Natural killer cell treated with Interleukin-12 subunit alpha and Interleukin-12 subunit beta and Interleukin-15 and Interleukin-18, amount 100 ng/mL, for 72 hours (primary cell): ENCODE measurements at regions not wholly inside any gene's neighbourhood (a gene's known extent, or its start where the extent isn't known, plus 50 kb on each side); places are given as distances from the start of the nearest gene placed in this dataset.
A peak's percentile ranks its signal among the peaks of the same experiment; 100 is the strongest.

Source experiments
- ATAC-seq, 2 donors: fragments of 150-1000 bp; cut with Tn5 transposase in 1 of 2; sonication (Bioruptor Pico), chemical (Tn5 transposase) in 1 of 2; 2 replicates each; pipeline ENCODE4 v1.10.0; 2021
- DNase-seq: peaks from one replicate; pipeline ENCODE4 v3.0.0; 2022; ENCODE audit warnings: low spot score
- H3K27ac Mint-ChIP-seq, 2 donors: 1 replicate in 1 of 2; 2 replicates in 1 of 2; pipeline ENCODE4 v1.8.0; 2022; ENCODE audit warnings: mixed read lengths in 2 of 2, mild to moderate bottlenecking in 1 of 2, moderate library complexity in 1 of 2
- H3K27me3 Mint-ChIP-seq, 2 donors: 1 replicate in 1 of 2; 2 replicates in 1 of 2; pipeline ENCODE4 v1.8.0; 2022; ENCODE audit warnings: mixed read lengths in 2 of 2
- H3K36me3 Mint-ChIP-seq: one replicate; pipeline ENCODE4 v1.8.0; 2022; ENCODE audit warnings: mixed read lengths
- H3K4me1 Mint-ChIP-seq, 2 donors: 1 replicate in 1 of 2; 2 replicates in 1 of 2; pipeline ENCODE4 v1.8.0; 2022; ENCODE audit warnings: low read depth in 2 of 2, mixed read lengths in 2 of 2, mild to moderate bottlenecking in 1 of 2
- H3K4me3 Mint-ChIP-seq: one replicate; pipeline ENCODE4 v1.8.0; 2022; ENCODE audit warnings: mixed read lengths
- H3K9me3 Mint-ChIP-seq: 2 replicates; pipeline ENCODE4 v1.8.0; 2022; ENCODE audit warnings: mixed read lengths

GRCh38 chr10:36725581-36726520 is 399.5 kb upstream of the ANKRD30A start:
- no peaks in the 10 kb centered on the region for H3K4me1 Mint-ChIP-seq
- ATAC-seq (no peak), DNase-seq (no peak)

GRCh38 chr10:36722777-36723176 is 402.6 kb upstream of the ANKRD30A start:
- DNase-seq (no peak), ATAC-seq (no peak)
- H3K27ac Mint-ChIP-seq: no peak overlapping the region
- H3K4me1 Mint-ChIP-seq: no peaks in the 10 kb centered on the region
- H3K4me3 Mint-ChIP-seq: no peak overlapping the region
- H3K9me3 Mint-ChIP-seq: no peaks in the 10 kb centered on the region
- no peaks in the 10 kb centered on the region for H3K27me3 Mint-ChIP-seq
- no peaks in the 10 kb centered on the region for H3K36me3 Mint-ChIP-seq

More at GRCh38 chr10:36725581-36726520, 399.5 kb upstream of the ANKRD30A start:
- no peaks in the 10 kb centered on the region for H3K27me3 Mint-ChIP-seq
- H3K4me3 Mint-ChIP-seq: no peak overlapping the region
- H3K36me3 Mint-ChIP-seq: peaks cover under 1% of the 10 kb centered on the region
- no peak overlapping the region for H3K27ac Mint-ChIP-seq
- no peaks in the 10 kb centered on the region for H3K9me3 Mint-ChIP-seq

- no peaks in the 10 kb centered on the region for H3K4me1 Mint-ChIP-seq
- H3K27me3 Mint-ChIP-seq: no peaks in the 10 kb centered on the region
These were observed 403.5 kb upstream of the ANKRD30A start for GRCh38 chr10:36721871-36722270.

GRCh38 chr10:36720895-36721294 is 404.5 kb upstream of the ANKRD30A start:
- H3K9me3 Mint-ChIP-seq: no peaks in the 10 kb centered on the region
- H3K4me3 Mint-ChIP-seq: no peak overlapping the region
- H3K36me3 Mint-ChIP-seq: no peaks in the 10 kb centered on the region
- DNase-seq (no peak), ATAC-seq (no peak)
- H3K4me1 Mint-ChIP-seq: no peaks in the 10 kb centered on the region
- H3K27me3 Mint-ChIP-seq: no peaks in the 10 kb centered on the region
- no peak overlapping the region for H3K27ac Mint-ChIP-seq

More at GRCh38 chr10:36721871-36722270, 403.5 kb upstream of the ANKRD30A start:
- DNase-seq (no peak), ATAC-seq (no peak)
- Mint-ChIP-seq H3K36me3 (no peaks in the 10 kb centered on the region), H3K9me3 (no peaks in the 10 kb centered on the region), H3K27ac (no peak overlapping the region), H3K4me3 (no peak overlapping the region)

GRCh38 chr10:36717118-36717517 is 408.3 kb upstream of the ANKRD30A start:
- H3K9me3 Mint-ChIP-seq: peaks cover 8% of the 10 kb centered on the region
- no peaks in the 10 kb centered on the region for H3K27me3 Mint-ChIP-seq
- no peak overlapping the region for H3K27ac Mint-ChIP-seq
- ATAC-seq (no peak), DNase-seq (no peak)
- H3K36me3 Mint-ChIP-seq: no peaks in the 10 kb centered on the region
- H3K4me3 Mint-ChIP-seq: no peak overlapping the region
- H3K4me1 Mint-ChIP-seq: no peaks in the 10 kb centered on the region

GRCh38 chr10:36716291-36716690 is 409.1 kb upstream of the ANKRD30A start:
- no peak for ATAC-seq
- Mint-ChIP-seq H3K27ac (no peak overlapping the region), H3K36me3 (no peaks in the 10 kb centered on the region), H3K9me3 (peaks cover 8% of the 10 kb centered on the region), H3K4me1 (no peaks in the 10 kb centered on the region), H3K27me3 (no peaks in the 10 kb centered on the region), H3K4me3 (no peak overlapping the region)
- DNase-seq: no peak

- H3K4me3 Mint-ChIP-seq: no peak overlapping the region
- ATAC-seq (no peak), DNase-seq (no peak)
- no peak overlapping the region for H3K27ac Mint-ChIP-seq
- no peaks in the 10 kb centered on the region for H3K4me1 Mint-ChIP-seq
- H3K9me3 Mint-ChIP-seq: peaks cover 8% of the 10 kb centered on the region
- no peaks in the 10 kb centered on the region for H3K36me3 Mint-ChIP-seq
- no peaks in the 10 kb centered on the region for H3K27me3 Mint-ChIP-seq
These were observed 412.7 kb upstream of the ANKRD30A start for GRCh38 chr10:36712695-36713094.

GRCh38 chr10:36711361-36711760 is 414.0 kb upstream of the ANKRD30A start:
- Mint-ChIP-seq H3K27me3 (no peaks in the 10 kb centered on the region), H3K27ac (no peak overlapping the region), H3K9me3 (peaks cover 8% of the 10 kb centered on the region), H3K4me3 (no peak overlapping the region), H3K36me3 (no peaks in the 10 kb centered on the region), H3K4me1 (no peaks in the 10 kb centered on the region)
- DNase-seq (no peak), ATAC-seq (no peak)

- DNase-seq: no peak
- Mint-ChIP-seq H3K27ac (no peak overlapping the region), H3K36me3 (no peaks in the 10 kb centered on the region), H3K27me3 (no peaks in the 10 kb centered on the region), H3K9me3 (no peaks in the 10 kb centered on the region), H3K4me3 (no peak overlapping the region), H3K4me1 (no peaks in the 10 kb centered on the region)
- ATAC-seq: no peak
These were observed 421.3 kb upstream of the ANKRD30A start for GRCh38 chr10:36704124-36704523.

- no peak overlapping the region for H3K27ac Mint-ChIP-seq
- DNase-seq (no peak), ATAC-seq (no peak)
- H3K4me3 Mint-ChIP-seq: no peak overlapping the region
- no peaks in the 10 kb centered on the region for H3K27me3 Mint-ChIP-seq
- no peaks in the 10 kb centered on the region for H3K9me3 Mint-ChIP-seq
- no peaks in the 10 kb centered on the region for H3K36me3 Mint-ChIP-seq
- H3K4me1 Mint-ChIP-seq: no peaks in the 10 kb centered on the region
These were observed 422.2 kb upstream of the ANKRD30A start for GRCh38 chr10:36703179-36703578.

- no peaks in the 10 kb centered on the region for H3K4me1 Mint-ChIP-seq
- ATAC-seq (no peak), DNase-seq (no peak)
- no peaks in the 10 kb centered on the region for H3K9me3 Mint-ChIP-seq
- H3K27ac Mint-ChIP-seq: no peak overlapping the region
- H3K4me3 Mint-ChIP-seq: no peak overlapping the region
- H3K27me3 Mint-ChIP-seq: no peaks in the 10 kb centered on the region
- no peaks in the 10 kb centered on the region for H3K36me3 Mint-ChIP-seq
These were observed 425.3 kb upstream of the ANKRD30A start for GRCh38 chr10:36700123-36700522.

- DNase-seq (no peak), ATAC-seq (peak in 1 of 2 donors; percentile 36)
- no peaks in the 10 kb centered on the region for H3K4me1 Mint-ChIP-seq
- H3K36me3 Mint-ChIP-seq: no peaks in the 10 kb centered on the region
- H3K27me3 Mint-ChIP-seq: no peaks in the 10 kb centered on the region
- peaks cover 3% of the 10 kb centered on the region for H3K9me3 Mint-ChIP-seq
- H3K4me3 Mint-ChIP-seq: no peak overlapping the region
- H3K27ac Mint-ChIP-seq: no peak overlapping the region
These were observed 432.6 kb upstream of the ANKRD30A start for GRCh38 chr10:36692759-36693158.

GRCh38 chr10:36688717-36689116 is 436.7 kb upstream of the ANKRD30A start:
- H3K4me3 Mint-ChIP-seq: no peak overlapping the region
- H3K27ac Mint-ChIP-seq: no peak overlapping the region
- H3K4me1 Mint-ChIP-seq: no peaks in the 10 kb centered on the region
- H3K27me3 Mint-ChIP-seq: no peaks in the 10 kb centered on the region
- no peak for ATAC-seq
- DNase-seq: no peak
- H3K36me3 Mint-ChIP-seq: no peaks in the 10 kb centered on the region
- H3K9me3 Mint-ChIP-seq: peaks cover 10% of the 10 kb centered on the region

- Mint-ChIP-seq H3K4me3 (no peak overlapping the region), H3K27ac (no peak overlapping the region), H3K4me1 (no peaks in the 10 kb centered on the region), H3K9me3 (peaks cover 7% of the 10 kb centered on the region), H3K36me3 (no peaks in the 10 kb centered on the region), H3K27me3 (no peaks in the 10 kb centered on the region)
- DNase-seq: no peak
- ATAC-seq: no peak
These were observed 442.0 kb upstream of the ANKRD30A start for GRCh38 chr10:36683421-36683820.
